Mammary epithelial cell (primary cell): ENCODE measurements at regions not wholly inside any gene's neighbourhood (a gene's known extent, or its start where the extent isn't known, plus 50 kb on each side); places are given as distances from the start of the nearest gene placed in this dataset.

Experiments
- EZH2 ChIP-seq: IDR thresholded peaks from 2 replicates; pipeline ENCODE4 v1.6.1; 2012; ENCODE audit warnings: low read length, inconsistent platforms, borderline replicate concordance
- TF ChIP-seq, protein P1 (sequence below), 2 donors: IDR thresholded peaks in 1 of 2; conservative IDR thresholded peaks in 1 of 2; 2 replicates each; pipeline ENCODE4 v1.5.1; 2011 to 2012; ENCODE audit warnings: inconsistent platforms in 2 of 2, low read length in 2 of 2, mild to moderate bottlenecking in 2 of 2, control low read depth in 1 of 2, low read depth in 1 of 2; ENCODE audit not compliant: insufficient read depth in 1 of 2; ENCODE audit errors: extremely low read depth in 1 of 2

DNA sequence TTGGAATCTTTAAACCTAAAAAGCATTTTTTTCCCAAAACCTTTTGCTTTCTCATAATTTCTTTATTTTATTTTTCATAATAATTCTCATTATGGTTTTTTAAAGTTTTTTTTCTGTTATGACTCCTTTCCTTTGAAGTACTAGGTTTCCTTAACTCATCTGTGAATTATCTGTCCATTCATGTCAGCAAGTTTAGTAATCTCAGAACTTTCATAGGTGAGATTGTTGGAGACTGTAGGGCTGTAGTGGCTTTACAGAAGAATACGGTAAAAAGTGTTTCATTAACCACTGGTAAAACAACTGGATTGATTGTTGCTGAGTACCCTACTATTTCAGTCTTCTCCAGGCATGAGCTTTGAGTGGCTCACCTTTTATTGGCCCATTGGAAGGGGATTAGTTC is 361.7 kb upstream of the PPP1R2C start:
- TF ChIP-seq, protein P1, sequence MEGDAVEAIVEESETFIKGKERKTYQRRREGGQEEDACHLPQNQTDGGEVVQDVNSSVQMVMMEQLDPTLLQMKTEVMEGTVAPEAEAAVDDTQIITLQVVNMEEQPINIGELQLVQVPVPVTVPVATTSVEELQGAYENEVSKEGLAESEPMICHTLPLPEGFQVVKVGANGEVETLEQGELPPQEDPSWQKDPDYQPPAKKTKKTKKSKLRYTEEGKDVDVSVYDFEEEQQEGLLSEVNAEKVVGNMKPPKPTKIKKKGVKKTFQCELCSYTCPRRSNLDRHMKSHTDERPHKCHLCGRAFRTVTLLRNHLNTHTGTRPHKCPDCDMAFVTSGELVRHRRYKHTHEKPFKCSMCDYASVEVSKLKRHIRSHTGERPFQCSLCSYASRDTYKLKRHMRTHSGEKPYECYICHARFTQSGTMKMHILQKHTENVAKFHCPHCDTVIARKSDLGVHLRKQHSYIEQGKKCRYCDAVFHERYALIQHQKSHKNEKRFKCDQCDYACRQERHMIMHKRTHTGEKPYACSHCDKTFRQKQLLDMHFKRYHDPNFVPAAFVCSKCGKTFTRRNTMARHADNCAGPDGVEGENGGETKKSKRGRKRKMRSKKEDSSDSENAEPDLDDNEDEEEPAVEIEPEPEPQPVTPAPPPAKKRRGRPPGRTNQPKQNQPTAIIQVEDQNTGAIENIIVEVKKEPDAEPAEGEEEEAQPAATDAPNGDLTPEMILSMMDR (conservative IDR thresholded peaks at IDR 0.05 in 1 of 2, IDR thresholded peaks at IDR 0.05 in 1 of 2; ENCODE audit: extremely low read depth in 1 of 2, insufficient read depth in 1 of 2, low read depth in 1 of 2, low read length in 2 of 2): no peak
- TF ChIP-seq EZH2: no peak
